Endothelial cell of umbilical vein (primary cell): ENCODE measurements at regions not wholly inside any gene's neighbourhood (a gene's known extent, or its start where the extent isn't known, plus 50 kb on each side); places are given as distances from the start of the nearest gene placed in this dataset.

Source experiments
- CTCF ChIP-seq, 2 donors: IDR thresholded peaks; 1 replicate in 1 of 2; 2 replicates in 1 of 2; pipeline ENCODE4 v1.5.1; 2011; ENCODE audit warnings: low read length in 2 of 2, mild to moderate bottlenecking in 2 of 2, moderate library complexity in 2 of 2, control low read depth in 1 of 2, inconsistent platforms in 1 of 2, low read depth in 1 of 2; ENCODE audit not compliant: insufficient read depth in 1 of 2; ENCODE audit errors: extremely low read depth in 1 of 2
- MYC ChIP-seq: IDR thresholded peaks from one replicate; pipeline ENCODE4 v1.6.1; 2011; ENCODE audit warnings: mild to moderate bottlenecking, low read depth, low read length
- POLR2A ChIP-seq: IDR thresholded peaks from 2 replicates; pipeline ENCODE4 v1.6.1; 2012; ENCODE audit warnings: low read depth, mild to moderate bottlenecking, control low read depth, low read length

- TF ChIP-seq POLR2A (no peak), MYC (no peak), CTCF (IDR thresholded peaks at IDR 0.05; ENCODE audit: extremely low read depth in 1 of 2, insufficient read depth in 1 of 2, low read depth in 1 of 2, low read length in 2 of 2) (no peak)
These were observed 85.9 kb upstream of the KMT2C start for GRCh38 chr7:152521420-152522337.
